ENCODE measurements at regions not wholly inside any gene's neighbourhood (a gene's known extent, or its start where the extent isn't known, plus 50 kb on each side); places are given as distances from the start of the nearest gene placed in this dataset.
"Not testable (repeated sequence)": the region's sequence is repeated elsewhere in the genome, so short reads cannot be mapped to it uniquely, and the experiment has no call there.

- peak; percentile 24 for DNase-seq (ENCODE audit: low read depth)
Measured at GRCh38 chr9:95721061-95721531, 154.4 kb upstream of the ERCC6L2 start.

GRCh38 chr9:95720496-95720895, 155.0 kb upstream of the ERCC6L2 start:
- in situ Hi-C loops (cut with HindIII; ENCODE audit: low pct_unique_long_range_greater_than_20kb, low sequenced_read_pairs) = no loop called here

More at GRCh38 chr9:95721061-95721531, 154.4 kb upstream of the ERCC6L2 start:
- in situ Hi-C loops (cut with HindIII; ENCODE audit: low pct_unique_long_range_greater_than_20kb, low sequenced_read_pairs) = no loop called here

GRCh38 chr9:95719354-95719753, 156.1 kb upstream of the ERCC6L2 start:
- in situ Hi-C loops (cut with HindIII; ENCODE audit: low pct_unique_long_range_greater_than_20kb, low sequenced_read_pairs) = no loop called here

More at GRCh38 chr9:95720496-95720895, 155.0 kb upstream of the ERCC6L2 start:
- DNase-seq (ENCODE audit: low read depth) = no peak

GRCh38 chr9:95718263-95718662, 157.2 kb upstream of the ERCC6L2 start:
- DNase-seq (ENCODE audit: low read depth) = no peak
- in situ Hi-C loops (cut with HindIII; ENCODE audit: low pct_unique_long_range_greater_than_20kb, low sequenced_read_pairs) = no loop called here

More at GRCh38 chr9:95719354-95719753, 156.1 kb upstream of the ERCC6L2 start:
- DNase-seq (ENCODE audit: low read depth) = no peak

- no peak for DNase-seq (ENCODE audit: low read depth)
- in situ Hi-C loops (cut with HindIII; ENCODE audit: low pct_unique_long_range_greater_than_20kb, low sequenced_read_pairs) = no loop called here
Measured at GRCh38 chr9:95715868-95716435, 159.5 kb upstream of the ERCC6L2 start.

GRCh38 chr9:95710446-95710845, 165.0 kb upstream of the ERCC6L2 start:
- in situ Hi-C loops (cut with HindIII; ENCODE audit: low pct_unique_long_range_greater_than_20kb, low sequenced_read_pairs) = no loop called here
- no peak for DNase-seq (ENCODE audit: low read depth)

GRCh38 chr9:95696701-95697100, 178.8 kb upstream of the ERCC6L2 start:
- peak; percentile 80 for DNase-seq (ENCODE audit: low read depth)
- in situ Hi-C loops (cut with HindIII; ENCODE audit: low pct_unique_long_range_greater_than_20kb, low sequenced_read_pairs) = no loop called here

- in situ Hi-C loops (cut with HindIII; ENCODE audit: low pct_unique_long_range_greater_than_20kb, low sequenced_read_pairs) = no loop called here
- DNase-seq (ENCODE audit: low read depth) = no peak
Measured at GRCh38 chr9:95691435-95691834, 174.7 kb upstream of the PTCH1 start.

GRCh38 chr9:95689669-95690068, 172.9 kb upstream of the PTCH1 start:
- in situ Hi-C loops (cut with HindIII; ENCODE audit: low pct_unique_long_range_greater_than_20kb, low sequenced_read_pairs) = no loop called here
- no peak for DNase-seq (ENCODE audit: low read depth)

- in situ Hi-C loops (cut with HindIII; ENCODE audit: low pct_unique_long_range_greater_than_20kb, low sequenced_read_pairs) = no loop called here
- DNase-seq (ENCODE audit: low read depth) = no peak
Measured at GRCh38 chr9:95684516-95684915, 167.7 kb upstream of the PTCH1 start.

GRCh38 chr9:95680306-95680705, 163.5 kb upstream of the PTCH1 start:
- DNase-seq (ENCODE audit: low read depth); in situ Hi-C loops (cut with HindIII; ENCODE audit: low pct_unique_long_range_greater_than_20kb, low sequenced_read_pairs): not testable (repeated sequence)

- in situ Hi-C loops (cut with HindIII; ENCODE audit: low pct_unique_long_range_greater_than_20kb, low sequenced_read_pairs) = no loop called here
- DNase-seq (ENCODE audit: low read depth) = no peak
Measured at GRCh38 chr9:95679874-95680273, 163.1 kb upstream of the PTCH1 start.

GRCh38 chr9:95678759-95679158, 162.0 kb upstream of the PTCH1 start:
- in situ Hi-C loops (cut with HindIII; ENCODE audit: low pct_unique_long_range_greater_than_20kb, low sequenced_read_pairs) = no loop called here
- no peak for DNase-seq (ENCODE audit: low read depth)

- in situ Hi-C loops (cut with HindIII; ENCODE audit: low pct_unique_long_range_greater_than_20kb, low sequenced_read_pairs) = no loop called here
- DNase-seq (ENCODE audit: low read depth) = no peak
Measured at GRCh38 chr9:95670122-95670521, 153.4 kb upstream of the PTCH1 start.

GRCh38 chr9:95669253-95669652, 152.5 kb upstream of the PTCH1 start:
- DNase-seq (ENCODE audit: low read depth) = no peak
- in situ Hi-C loops (cut with HindIII; ENCODE audit: low pct_unique_long_range_greater_than_20kb, low sequenced_read_pairs) = no loop called here

- no peak for DNase-seq (ENCODE audit: low read depth)
- in situ Hi-C loops (cut with HindIII; ENCODE audit: low pct_unique_long_range_greater_than_20kb, low sequenced_read_pairs) = no loop called here
Measured at GRCh38 chr9:95667789-95668188, 151.0 kb upstream of the PTCH1 start.

GRCh38 chr9:95666785-95667155, 150.0 kb upstream of the PTCH1 start:
- no peak for DNase-seq (ENCODE audit: low read depth)
- in situ Hi-C loops (cut with HindIII; ENCODE audit: low pct_unique_long_range_greater_than_20kb, low sequenced_read_pairs) = no loop called here

- no peak for DNase-seq (ENCODE audit: low read depth)
- in situ Hi-C loops (cut with HindIII; ENCODE audit: low pct_unique_long_range_greater_than_20kb, low sequenced_read_pairs) = no loop called here
Measured at GRCh38 chr9:95666096-95666784, 149.5 kb upstream of the PTCH1 start.

GRCh38 chr9:95653246-95653645, 136.5 kb upstream of the PTCH1 start:
- no peak for DNase-seq (ENCODE audit: low read depth)
- in situ Hi-C loops (cut with HindIII; ENCODE audit: low pct_unique_long_range_greater_than_20kb, low sequenced_read_pairs) = no loop called here

- in situ Hi-C loops (cut with HindIII; ENCODE audit: low pct_unique_long_range_greater_than_20kb, low sequenced_read_pairs) = no loop called here
- DNase-seq (ENCODE audit: low read depth) = no peak
Measured at GRCh38 chr9:95650720-95651119, 133.9 kb upstream of the PTCH1 start.
